ENCODE measurements at regions not wholly inside any gene's neighbourhood (a gene's known extent, or its start where the extent isn't known, plus 50 kb on each side); places are given as distances from the start of the nearest gene placed in this dataset.
A peak's percentile ranks its signal among the peaks of the same experiment; 100 is the strongest.
"Not testable (repeated sequence)": the region's sequence is repeated elsewhere in the genome, so short reads cannot be mapped to it uniquely, and the experiment has no call there.

DNA sequence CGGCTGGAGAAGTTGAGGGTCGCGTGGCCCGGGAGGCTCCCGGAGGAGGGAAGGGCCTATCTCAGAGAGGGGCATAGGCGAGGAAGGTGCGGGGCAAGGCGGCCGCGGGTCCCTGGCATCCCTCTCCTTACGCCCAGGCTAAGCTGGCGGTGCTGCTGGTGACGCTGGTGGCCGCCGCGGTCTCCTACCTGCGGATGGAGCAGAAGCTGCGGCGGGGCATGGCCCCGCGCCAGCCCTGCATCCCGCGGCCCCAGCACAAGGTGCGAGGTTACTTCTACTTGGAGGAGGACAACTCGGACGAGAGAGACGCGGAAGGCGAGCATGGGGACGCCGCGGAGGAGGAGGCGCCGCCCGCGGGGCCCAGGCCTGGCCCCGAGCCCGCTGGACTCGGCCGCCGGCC, 91.9 kb upstream of the HMX1 start:
- H3K36me3 ChIP-seq; H3K27ac ChIP-seq; ATAC-seq; H3K4me1 ChIP-seq; H3K27me3 ChIP-seq (ENCODE audit: low read depth); H3K9me3 ChIP-seq; intact Hi-C loops (cut with DNase I); DNase-seq: not testable (repeated sequence)
- H3K4me3 ChIP-seq = peak overlapping the region; percentile 28

DNA sequence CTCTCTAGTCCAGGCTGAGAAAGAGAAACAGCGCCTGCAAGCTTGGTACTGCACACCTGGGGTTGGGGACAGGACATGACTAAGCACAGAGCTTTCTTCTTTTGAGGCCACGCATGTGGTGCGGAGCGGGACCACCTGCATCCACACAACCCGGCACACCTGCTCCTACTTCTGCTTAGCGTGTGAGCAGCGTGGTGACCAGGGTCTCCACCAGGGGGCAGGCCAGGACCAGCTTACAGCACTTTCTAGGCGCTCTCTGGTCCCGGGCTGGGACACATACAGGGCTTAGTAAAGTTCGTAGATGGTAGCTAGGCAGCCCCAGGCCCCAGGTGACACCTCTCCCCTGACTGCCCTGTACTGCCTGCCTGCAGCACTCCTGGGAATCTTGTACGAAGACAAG, 89.7 kb upstream of the HMX1 start:
- H3K27ac ChIP-seq; H3K36me3 ChIP-seq; ATAC-seq; H3K4me1 ChIP-seq; H3K9me3 ChIP-seq; intact Hi-C loops (cut with DNase I); H3K4me3 ChIP-seq; H3K27me3 ChIP-seq (ENCODE audit: low read depth): not testable (repeated sequence)
- peak; percentile 44 for TF ChIP-seq CTCF (IDR thresholded peaks at IDR 0.05)
- DNase-seq = peak; percentile 82

DNA sequence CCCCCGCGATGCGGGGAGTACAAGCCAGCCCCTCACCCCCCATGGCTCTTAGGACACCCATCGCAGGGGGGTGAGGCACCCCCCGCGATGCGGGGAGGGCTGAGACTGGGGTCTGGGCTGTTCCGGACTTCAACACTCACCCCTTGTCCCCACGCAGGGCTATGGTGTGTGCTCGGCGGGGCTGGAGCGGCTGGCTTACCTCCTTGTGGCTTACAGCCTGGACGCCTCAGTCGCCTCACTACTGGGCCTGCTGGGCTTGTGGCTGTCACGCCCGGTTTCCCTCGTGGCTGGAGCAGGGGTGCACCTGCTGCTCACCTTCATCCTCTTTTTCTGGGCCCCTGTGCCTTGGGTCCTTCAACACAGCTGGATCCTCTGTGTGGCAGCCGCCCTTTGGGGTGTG, 87.8 kb upstream of the HMX1 start:
- H3K27me3 ChIP-seq (ENCODE audit: low read depth); H3K36me3 ChIP-seq; H3K4me3 ChIP-seq; H3K27ac ChIP-seq; ATAC-seq; H3K4me1 ChIP-seq; H3K9me3 ChIP-seq; intact Hi-C loops (cut with DNase I); DNase-seq: not testable (repeated sequence)

GRCh38 chr4:8954001-8954400, 82.4 kb upstream of the HMX1 start:
- H3K4me1 ChIP-seq; H3K36me3 ChIP-seq; DNase-seq; H3K27me3 ChIP-seq (ENCODE audit: low read depth); H3K27ac ChIP-seq; ATAC-seq; H3K9me3 ChIP-seq; intact Hi-C loops (cut with DNase I); H3K4me3 ChIP-seq: not testable (repeated sequence)

DNA sequence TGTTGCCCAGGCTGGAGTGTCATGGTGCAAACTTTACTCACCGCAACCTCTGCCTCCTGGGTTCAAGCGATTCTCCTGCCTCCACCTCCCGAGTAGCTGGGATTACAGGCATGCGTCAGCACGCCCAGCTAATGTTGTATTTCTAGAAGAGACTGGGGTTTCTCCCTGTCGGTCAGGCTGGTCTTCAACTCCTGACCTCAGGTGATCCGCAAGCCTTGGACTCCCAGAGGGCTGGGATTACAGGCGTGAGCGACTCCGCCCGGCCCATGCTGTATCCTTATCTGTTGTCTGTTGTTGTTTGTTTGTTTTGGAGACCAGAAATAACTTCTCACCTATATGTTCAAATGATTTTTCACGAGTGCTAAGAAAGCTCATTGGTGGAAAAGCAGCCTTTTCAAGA, 81.2 kb upstream of the HMX1 start:
- ATAC-seq; H3K36me3 ChIP-seq; H3K9me3 ChIP-seq; H3K27me3 ChIP-seq (ENCODE audit: low read depth); H3K4me3 ChIP-seq; H3K27ac ChIP-seq; intact Hi-C loops (cut with DNase I); H3K4me1 ChIP-seq; DNase-seq: not testable (repeated sequence)

DNA sequence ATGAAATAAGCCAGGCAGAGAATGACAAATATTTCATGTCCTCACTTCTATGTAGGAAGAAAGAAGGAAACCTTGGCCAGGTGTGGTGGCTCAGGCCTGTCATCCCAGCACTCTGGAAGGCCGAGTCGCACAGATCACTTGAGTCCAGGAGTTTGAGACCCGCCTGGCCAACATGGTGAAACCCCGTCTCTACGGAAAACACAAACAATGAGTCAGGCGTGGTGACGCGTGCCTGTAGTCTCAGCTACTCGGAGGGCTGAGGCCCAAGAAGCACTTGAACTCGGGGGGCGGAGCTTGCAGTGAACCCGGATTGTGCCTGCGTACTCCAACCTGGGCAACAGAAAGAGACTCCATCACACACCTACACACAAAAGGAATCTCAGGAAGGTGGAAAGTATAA, 80.5 kb upstream of the HMX1 start:
- H3K9me3 ChIP-seq; H3K4me1 ChIP-seq; H3K36me3 ChIP-seq; H3K27me3 ChIP-seq (ENCODE audit: low read depth); H3K27ac ChIP-seq; intact Hi-C loops (cut with DNase I); ATAC-seq; H3K4me3 ChIP-seq: not testable (repeated sequence)
- peak; percentile 79 for DNase-seq

- DNase-seq; H3K27ac ChIP-seq; intact Hi-C loops (cut with DNase I); H3K9me3 ChIP-seq; H3K27me3 ChIP-seq (ENCODE audit: low read depth); H3K4me1 ChIP-seq; ATAC-seq; H3K36me3 ChIP-seq; H3K4me3 ChIP-seq: not testable (repeated sequence)
Measured at GRCh38 chr4:8945506-8945905, 73.9 kb upstream of the HMX1 start.

DNA sequence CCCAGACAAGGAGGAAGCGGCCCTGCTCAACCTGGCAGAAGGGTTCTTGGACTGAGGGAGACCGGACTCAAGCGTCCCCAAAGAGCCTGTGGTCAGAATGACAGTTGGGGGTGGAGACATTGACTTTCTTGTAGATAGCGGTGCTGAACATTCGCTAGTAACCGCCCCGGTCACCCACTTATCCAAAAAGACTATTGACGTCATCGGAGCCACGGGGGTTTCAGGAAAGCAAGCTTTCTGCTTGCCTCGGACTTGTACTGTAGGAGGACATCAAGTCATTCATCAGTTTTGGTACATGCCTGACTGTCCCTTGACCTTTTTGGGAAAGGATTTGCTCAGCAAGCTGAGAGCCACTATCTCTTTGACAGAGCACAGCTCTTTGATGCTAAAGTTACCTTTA, 71.7 kb upstream of the HMX1 start:
- H3K4me3 ChIP-seq; H3K9me3 ChIP-seq; intact Hi-C loops (cut with DNase I); H3K36me3 ChIP-seq; ATAC-seq; H3K27ac ChIP-seq; H3K4me1 ChIP-seq; DNase-seq: not testable (repeated sequence)
- peaks cover 12% of the 10 kb centered on the region for H3K27me3 ChIP-seq (ENCODE audit: low read depth)

DNA sequence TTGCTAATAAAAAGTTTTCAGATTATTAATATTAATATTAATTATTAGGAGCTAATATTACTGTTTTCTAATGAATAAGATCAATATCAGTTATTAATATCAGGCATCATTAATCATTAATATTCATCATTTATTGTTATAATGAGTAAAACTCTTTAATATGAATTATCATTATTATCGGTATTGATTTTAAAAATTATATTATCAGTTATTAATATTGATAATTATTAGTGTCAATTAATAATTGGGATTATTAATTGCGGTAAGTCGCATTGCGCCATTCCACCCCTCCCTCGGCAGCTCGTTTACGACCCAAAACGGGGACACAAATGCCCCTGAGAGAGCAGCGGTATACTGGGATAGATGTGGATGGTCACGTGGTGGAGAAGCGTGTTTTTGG, 70.4 kb upstream of the HMX1 start:
- H3K36me3 ChIP-seq; intact Hi-C loops (cut with DNase I); H3K4me3 ChIP-seq; H3K4me1 ChIP-seq; ATAC-seq; DNase-seq; H3K27ac ChIP-seq; H3K9me3 ChIP-seq: not testable (repeated sequence)
- H3K27me3 ChIP-seq (ENCODE audit: low read depth) = peaks cover 12% of the 10 kb centered on the region

DNA sequence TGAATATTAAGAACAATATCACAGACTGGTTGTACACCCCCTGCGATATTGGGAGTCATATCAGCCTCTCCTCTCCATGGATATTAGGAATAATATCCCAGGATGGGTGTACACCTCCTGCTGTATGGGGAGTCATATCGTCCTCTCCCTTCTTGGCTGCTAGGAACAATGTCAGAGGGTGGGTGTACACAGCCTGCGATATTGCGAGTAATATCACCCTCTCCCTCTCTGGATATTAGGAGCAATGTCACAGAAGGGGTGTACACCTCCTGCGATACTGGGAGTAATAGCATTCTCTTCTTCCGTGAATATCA, 69.8 kb upstream of the HMX1 start:
- H3K9me3 ChIP-seq; H3K27ac ChIP-seq; DNase-seq; ATAC-seq; intact Hi-C loops (cut with DNase I); H3K36me3 ChIP-seq; H3K4me3 ChIP-seq; H3K4me1 ChIP-seq: not testable (repeated sequence)
- H3K27me3 ChIP-seq (ENCODE audit: low read depth) = peaks cover 12% of the 10 kb centered on the region

Data from lower lobe of right lung (tissue), 2 donors.